ENCODE measurements at regions not wholly inside any gene's neighbourhood (a gene's known extent, or its start where the extent isn't known, plus 50 kb on each side); places are given as distances from the start of the nearest gene placed in this dataset.
A peak's percentile ranks its signal among the peaks of the same experiment; 100 is the strongest.

GRCh38 chr7:41420421-41420820, 282.5 kb downstream of the INHBA start:
- H3K4me3 ChIP-seq (ENCODE audit: low read depth, low read length): no peak overlapping the region
- no peak for TF ChIP-seq CTCF (IDR thresholded peaks at IDR 0.05; ENCODE audit: insufficient read depth, low read length)
- peak; percentile 87 for DNase-seq (ENCODE audit: low read depth)

- no peak for TF ChIP-seq CTCF (IDR thresholded peaks at IDR 0.05; ENCODE audit: insufficient read depth, low read length)
- no peak overlapping the region for H3K4me3 ChIP-seq (ENCODE audit: low read depth, low read length)
- DNase-seq (ENCODE audit: low read depth): no peak
Measured at GRCh38 chr7:41418337-41418736, 284.6 kb downstream of the INHBA start.

- TF ChIP-seq CTCF (IDR thresholded peaks at IDR 0.05; ENCODE audit: insufficient read depth, low read length): no peak
- no peak for DNase-seq (ENCODE audit: low read depth)
Measured at GRCh38 chr7:41416208-41416595, 286.7 kb downstream of the INHBA start.

GRCh38 chr7:41415471-41416207, 287.3 kb downstream of the INHBA start:
- DNase-seq (ENCODE audit: low read depth): peak; percentile 17
- TF ChIP-seq CTCF (IDR thresholded peaks at IDR 0.05; ENCODE audit: insufficient read depth, low read length): no peak
- H3K4me3 ChIP-seq (ENCODE audit: low read depth, low read length): no peak overlapping the region

More at GRCh38 chr7:41416208-41416595, 286.7 kb downstream of the INHBA start:
- H3K4me3 ChIP-seq (ENCODE audit: low read depth, low read length): no peak overlapping the region

- TF ChIP-seq CTCF (IDR thresholded peaks at IDR 0.05; ENCODE audit: insufficient read depth, low read length): no peak
- DNase-seq (ENCODE audit: low read depth): no peak
- no peak overlapping the region for H3K4me3 ChIP-seq (ENCODE audit: low read depth, low read length)
Measured at GRCh38 chr7:41415051-41415450, 287.8 kb downstream of the INHBA start.

- H3K4me3 ChIP-seq (ENCODE audit: low read depth, low read length): no peak overlapping the region
- no peak for DNase-seq (ENCODE audit: low read depth)
- no peak for TF ChIP-seq CTCF (IDR thresholded peaks at IDR 0.05; ENCODE audit: insufficient read depth, low read length)
Measured at GRCh38 chr7:41404375-41405074, 298.4 kb downstream of the INHBA start.

All from fibroblast of the aortic adventitia (primary cell).